Activated CD4-positive, alpha-beta T cell treated with anti-CD3 and anti-CD28 coated beads, Interleukin-2, amount 50 U/mL, for 24 hours (primary cell): ENCODE measurements at regions not wholly inside any gene's neighbourhood (a gene's known extent, or its start where the extent isn't known, plus 50 kb on each side); places are given as distances from the start of the nearest gene placed in this dataset.
"Not testable (repeated sequence)": the region's sequence is repeated elsewhere in the genome, so short reads cannot be mapped to it uniquely, and the experiment has no call there.

Experiments
- DNase-seq, 2 donors: peaks; one replicate each; pipeline ENCODE4 v3.0.0-alpha.2; 2020; ENCODE audit warnings: low read depth in 1 of 2, low spot score in 1 of 2

GRCh38 chr2:60252581-60253150 lies 300.8 kb downstream of the BCL11A start:
- no peak for DNase-seq

GRCh38 chr2:60251247-60251646 lies 302.2 kb downstream of the BCL11A start:
- DNase-seq, result no peak

GRCh38 chr2:60249879-60250278 lies 303.6 kb downstream of the BCL11A start:
- no peak for DNase-seq

GRCh38 chr2:60247471-60247870 lies 306.0 kb downstream of the BCL11A start:
- no peak for DNase-seq

GRCh38 chr2:60246583-60246982 lies 306.9 kb downstream of the BCL11A start:
- DNase-seq, result no peak

- no peak for DNase-seq
Measured at GRCh38 chr2:60234274-60234986, 319.0 kb downstream of the BCL11A start.

- DNase-seq, result no peak
Measured at GRCh38 chr2:60230596-60230995, 322.9 kb downstream of the BCL11A start.

- DNase-seq, result no peak
Measured at GRCh38 chr2:60230037-60230436, 323.4 kb downstream of the BCL11A start.

GRCh38 chr2:60226943-60227342 lies 326.5 kb downstream of the BCL11A start:
- DNase-seq, result no peak

GRCh38 chr2:60226191-60226590 lies 327.3 kb downstream of the BCL11A start:
- no peak for DNase-seq

GRCh38 chr2:60223859-60224258 lies 329.6 kb downstream of the BCL11A start:
- DNase-seq, result no peak

- no peak for DNase-seq
Measured at GRCh38 chr2:60221098-60221497, 332.4 kb downstream of the BCL11A start.

GRCh38 chr2:60219536-60219935 lies 333.9 kb downstream of the BCL11A start:
- DNase-seq, result no peak

GRCh38 chr2:60216452-60216995 lies 336.9 kb downstream of the BCL11A start:
- DNase-seq, result no peak

- DNase-seq, result no peak
Measured at GRCh38 chr2:60215386-60215901, 338.0 kb downstream of the BCL11A start.

- DNase-seq, result no peak
Measured at GRCh38 chr2:60214626-60214875, 338.9 kb downstream of the BCL11A start.

GRCh38 chr2:60213865-60214625 lies 339.4 kb downstream of the BCL11A start:
- no peak for DNase-seq

- DNase-seq, result no peak
Measured at GRCh38 chr2:60212181-60212945, 341.1 kb downstream of the BCL11A start.

- DNase-seq, result not testable (repeated sequence)
Measured at GRCh38 chr2:60189006-60189405, 364.4 kb downstream of the BCL11A start.

GRCh38 chr2:60175290-60175689 lies 378.2 kb downstream of the BCL11A start:
- no peak for DNase-seq

- DNase-seq, result no peak
Measured at GRCh38 chr2:60174146-60174545, 379.3 kb downstream of the BCL11A start.
